ENCODE measurements at regions not wholly inside any gene's neighbourhood (a gene's known extent, or its start where the extent isn't known, plus 50 kb on each side); places are given as distances from the start of the nearest gene placed in this dataset.

DNA sequence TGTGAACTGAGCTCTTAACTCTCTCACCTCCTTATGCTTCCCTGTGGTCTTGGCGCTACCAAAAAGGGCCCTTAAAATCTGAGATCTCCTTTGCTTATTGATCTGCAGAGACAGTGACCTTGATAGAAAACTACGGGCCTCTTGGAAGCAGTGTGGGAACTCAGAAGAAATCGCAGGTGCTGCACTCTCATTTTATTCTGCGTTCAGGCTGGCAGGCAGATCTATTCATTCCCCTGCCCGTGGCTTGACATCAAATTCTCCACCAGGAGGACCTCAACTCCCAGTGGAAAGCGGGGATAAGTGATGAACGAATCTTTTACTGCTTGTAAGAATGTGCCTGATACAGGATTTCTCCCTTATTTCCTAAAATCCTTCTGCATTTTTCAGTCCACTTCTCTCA lies 143.2 kb upstream of the SEL1L start:
- Mint-ChIP-seq H3K27ac (ENCODE audit: low read depth, unreplicated experiment) (no peak overlapping the region), H3K4me3 (ENCODE audit: unreplicated experiment) (no peak overlapping the region), H3K36me3 (ENCODE audit: insufficient read depth, unreplicated experiment) (no peaks in the 10 kb centered on the region), H3K9me3 (ENCODE audit: unreplicated experiment) (no peaks in the 10 kb centered on the region), H3K4me1 (ENCODE audit: insufficient read depth, unreplicated experiment) (peaks cover 5% of the 10 kb centered on the region), H3K27me3 (ENCODE audit: insufficient read depth, unreplicated experiment) (peaks cover 23% of the 10 kb centered on the region)
- BruUV-seq (replicated peaks): no TSS peak
- POLR2A ChIA-PET: interaction anchor here (1.3 kb wide), 1 partner anchor 14 kb away, joined by 4 read pairs; no protein-coding TSS in a partner anchor
- TF ChIP-seq, protein P1, sequence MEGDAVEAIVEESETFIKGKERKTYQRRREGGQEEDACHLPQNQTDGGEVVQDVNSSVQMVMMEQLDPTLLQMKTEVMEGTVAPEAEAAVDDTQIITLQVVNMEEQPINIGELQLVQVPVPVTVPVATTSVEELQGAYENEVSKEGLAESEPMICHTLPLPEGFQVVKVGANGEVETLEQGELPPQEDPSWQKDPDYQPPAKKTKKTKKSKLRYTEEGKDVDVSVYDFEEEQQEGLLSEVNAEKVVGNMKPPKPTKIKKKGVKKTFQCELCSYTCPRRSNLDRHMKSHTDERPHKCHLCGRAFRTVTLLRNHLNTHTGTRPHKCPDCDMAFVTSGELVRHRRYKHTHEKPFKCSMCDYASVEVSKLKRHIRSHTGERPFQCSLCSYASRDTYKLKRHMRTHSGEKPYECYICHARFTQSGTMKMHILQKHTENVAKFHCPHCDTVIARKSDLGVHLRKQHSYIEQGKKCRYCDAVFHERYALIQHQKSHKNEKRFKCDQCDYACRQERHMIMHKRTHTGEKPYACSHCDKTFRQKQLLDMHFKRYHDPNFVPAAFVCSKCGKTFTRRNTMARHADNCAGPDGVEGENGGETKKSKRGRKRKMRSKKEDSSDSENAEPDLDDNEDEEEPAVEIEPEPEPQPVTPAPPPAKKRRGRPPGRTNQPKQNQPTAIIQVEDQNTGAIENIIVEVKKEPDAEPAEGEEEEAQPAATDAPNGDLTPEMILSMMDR (IDR thresholded peaks at IDR 0.05; ENCODE audit: unreplicated experiment): no peak
- intact Hi-C loops (cut with micrococcal nuclease): no loop called here
- DNase-seq (ENCODE audit: unreplicated experiment): no peak
- CTCF ChIA-PET: no interaction called here

DNA sequence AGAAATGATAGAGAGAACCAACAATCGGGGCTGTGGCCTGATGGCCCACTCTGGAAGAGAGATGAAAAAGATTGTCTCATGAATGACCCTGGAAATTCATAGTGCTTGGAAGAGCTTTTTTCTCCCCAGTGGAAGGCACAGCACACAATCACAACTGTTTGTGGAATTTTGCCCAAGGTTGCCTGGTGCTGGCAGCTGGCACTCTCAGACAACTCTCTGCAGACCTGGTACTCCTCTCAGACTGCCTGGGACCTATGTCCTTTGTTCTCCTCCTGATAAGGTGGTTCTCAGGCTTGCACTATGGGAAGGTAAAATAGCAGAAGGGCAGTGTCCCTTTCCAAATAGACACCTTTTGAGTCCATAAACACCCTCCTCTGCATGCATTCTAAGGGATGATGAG lies 144.1 kb upstream of the SEL1L start:
- Mint-ChIP-seq H3K9me3 (ENCODE audit: unreplicated experiment) (no peaks in the 10 kb centered on the region), H3K27me3 (ENCODE audit: insufficient read depth, unreplicated experiment) (peaks cover 23% of the 10 kb centered on the region), H3K36me3 (ENCODE audit: insufficient read depth, unreplicated experiment) (no peaks in the 10 kb centered on the region), H3K4me1 (ENCODE audit: insufficient read depth, unreplicated experiment) (peaks cover 5% of the 10 kb centered on the region), H3K4me3 (ENCODE audit: unreplicated experiment) (no peak overlapping the region), H3K27ac (ENCODE audit: low read depth, unreplicated experiment) (no peak overlapping the region)
- no peak for DNase-seq (ENCODE audit: unreplicated experiment)
- intact Hi-C loops (cut with micrococcal nuclease): no loop called here
- no TSS peak for BruUV-seq (replicated peaks)
- POLR2A ChIA-PET: interaction anchor here (1.3 kb wide), 1 partner anchor 13 kb away, joined by 4 read pairs; no protein-coding TSS in a partner anchor
- CTCF ChIA-PET: no interaction called here
- TF ChIP-seq, protein P1 (IDR thresholded peaks at IDR 0.05; ENCODE audit: unreplicated experiment): no peak

DNA sequence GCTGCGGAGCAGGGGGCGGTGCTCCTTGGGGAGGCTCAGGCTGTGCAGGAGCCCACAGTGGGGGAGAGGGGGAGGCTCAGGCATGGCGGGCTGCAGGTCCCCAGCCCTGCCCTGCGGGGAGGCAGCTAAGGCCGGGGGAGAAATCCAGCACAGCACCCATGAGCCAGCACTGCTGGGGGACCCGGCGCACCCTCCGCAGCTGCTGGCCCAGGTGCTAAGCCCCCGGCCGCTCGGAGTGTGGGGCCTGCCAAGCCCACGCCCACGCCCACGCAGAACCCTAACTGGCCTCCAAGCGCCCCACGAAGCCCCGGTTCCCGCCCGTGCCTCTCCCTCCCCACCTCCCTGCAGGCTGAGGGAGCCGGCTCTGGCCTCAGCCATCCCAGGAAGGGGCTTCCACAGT lies 145.6 kb upstream of the SEL1L start:
- no TSS peak for BruUV-seq (replicated peaks)
- no peak overlapping the region for H3K27ac Mint-ChIP-seq (ENCODE audit: low read depth, unreplicated experiment)
- peaks cover 5% of the 10 kb centered on the region for H3K4me1 Mint-ChIP-seq (ENCODE audit: insufficient read depth, unreplicated experiment)
- POLR2A ChIA-PET: no interaction called here
- intact Hi-C loops (cut with micrococcal nuclease): no loop called here
- H3K4me3 Mint-ChIP-seq (ENCODE audit: unreplicated experiment): no peak overlapping the region
- peaks cover 23% of the 10 kb centered on the region for H3K27me3 Mint-ChIP-seq (ENCODE audit: insufficient read depth, unreplicated experiment)
- no peak for DNase-seq (ENCODE audit: unreplicated experiment)
- CTCF ChIA-PET: interaction anchor here (0.7 kb wide), 1 partner anchor 553 kb away, joined by 3 read pairs; no protein-coding TSS in a partner anchor
- TF ChIP-seq, protein P1 (IDR thresholded peaks at IDR 0.05; ENCODE audit: unreplicated experiment): no peak
- no peaks in the 10 kb centered on the region for H3K9me3 Mint-ChIP-seq (ENCODE audit: unreplicated experiment)
- H3K36me3 Mint-ChIP-seq (ENCODE audit: insufficient read depth, unreplicated experiment): no peaks in the 10 kb centered on the region

DNA sequence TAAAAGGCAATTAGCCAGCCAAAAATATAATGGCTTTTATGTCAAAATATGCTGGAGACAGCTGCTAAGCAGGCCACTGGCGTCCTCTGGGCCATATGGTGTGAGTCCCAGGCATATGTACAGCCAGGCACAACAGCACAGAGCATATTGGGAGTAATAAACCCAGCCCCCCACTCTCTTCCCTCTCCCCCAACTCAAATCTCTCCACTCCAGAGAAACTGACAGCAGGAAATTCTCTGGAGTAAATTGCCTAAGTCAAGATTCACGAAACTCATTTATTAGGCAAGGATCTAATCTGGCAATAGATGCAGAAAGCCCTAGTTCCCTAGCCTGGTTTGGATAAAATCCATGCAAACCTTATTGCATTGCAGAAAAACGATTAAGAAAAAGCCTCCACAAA lies 147.9 kb upstream of the SEL1L start:
- Mint-ChIP-seq H3K36me3 (ENCODE audit: insufficient read depth, unreplicated experiment) (no peaks in the 10 kb centered on the region), H3K4me1 (ENCODE audit: insufficient read depth, unreplicated experiment) (peaks cover 5% of the 10 kb centered on the region), H3K27ac (ENCODE audit: low read depth, unreplicated experiment) (no peak overlapping the region), H3K4me3 (ENCODE audit: unreplicated experiment) (no peak overlapping the region), H3K27me3 (ENCODE audit: insufficient read depth, unreplicated experiment) (peaks cover 23% of the 10 kb centered on the region), H3K9me3 (ENCODE audit: unreplicated experiment) (no peaks in the 10 kb centered on the region)
- CTCF ChIA-PET: no interaction called here
- TF ChIP-seq, protein P1 (IDR thresholded peaks at IDR 0.05; ENCODE audit: unreplicated experiment): no peak
- POLR2A ChIA-PET: no interaction called here
- no TSS peak for BruUV-seq (replicated peaks)
- intact Hi-C loops (cut with micrococcal nuclease): no loop called here
- DNase-seq (ENCODE audit: unreplicated experiment): no peak
